ENCODE measurements at regions not wholly inside any gene's neighbourhood (a gene's known extent, or its start where the extent isn't known, plus 50 kb on each side); places are given as distances from the start of the nearest gene placed in this dataset.

DNA sequence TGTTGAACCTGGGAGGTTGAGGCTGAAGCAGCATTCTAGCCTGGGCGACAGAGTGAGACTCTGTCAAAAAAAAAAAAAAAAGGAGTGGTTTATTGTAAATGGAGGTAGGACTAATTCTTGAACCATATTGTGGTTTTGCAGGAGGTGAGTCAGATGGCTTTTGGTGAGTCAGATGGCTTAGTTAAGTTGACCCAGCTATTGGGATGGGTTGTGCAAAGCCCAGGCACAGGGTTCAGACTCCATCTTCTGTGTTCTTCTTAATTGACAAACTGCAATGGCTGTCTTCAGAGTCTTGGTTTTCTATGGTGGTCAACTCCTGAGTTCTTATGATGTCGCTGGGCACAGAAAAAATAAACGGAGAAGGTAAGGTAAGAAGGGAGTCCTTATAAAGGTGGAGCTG lies 182.7 kb downstream of the ADAMTS15 start:
- no peak overlapping the region for H3K4me3 Mint-ChIP-seq
- peaks cover 3% of the 10 kb centered on the region for H3K9me3 Mint-ChIP-seq
- no peaks in the 10 kb centered on the region for H3K27me3 Mint-ChIP-seq (ENCODE audit: low read depth)
- no peak overlapping the region for H3K27ac Mint-ChIP-seq
- TF ChIP-seq, protein P1, sequence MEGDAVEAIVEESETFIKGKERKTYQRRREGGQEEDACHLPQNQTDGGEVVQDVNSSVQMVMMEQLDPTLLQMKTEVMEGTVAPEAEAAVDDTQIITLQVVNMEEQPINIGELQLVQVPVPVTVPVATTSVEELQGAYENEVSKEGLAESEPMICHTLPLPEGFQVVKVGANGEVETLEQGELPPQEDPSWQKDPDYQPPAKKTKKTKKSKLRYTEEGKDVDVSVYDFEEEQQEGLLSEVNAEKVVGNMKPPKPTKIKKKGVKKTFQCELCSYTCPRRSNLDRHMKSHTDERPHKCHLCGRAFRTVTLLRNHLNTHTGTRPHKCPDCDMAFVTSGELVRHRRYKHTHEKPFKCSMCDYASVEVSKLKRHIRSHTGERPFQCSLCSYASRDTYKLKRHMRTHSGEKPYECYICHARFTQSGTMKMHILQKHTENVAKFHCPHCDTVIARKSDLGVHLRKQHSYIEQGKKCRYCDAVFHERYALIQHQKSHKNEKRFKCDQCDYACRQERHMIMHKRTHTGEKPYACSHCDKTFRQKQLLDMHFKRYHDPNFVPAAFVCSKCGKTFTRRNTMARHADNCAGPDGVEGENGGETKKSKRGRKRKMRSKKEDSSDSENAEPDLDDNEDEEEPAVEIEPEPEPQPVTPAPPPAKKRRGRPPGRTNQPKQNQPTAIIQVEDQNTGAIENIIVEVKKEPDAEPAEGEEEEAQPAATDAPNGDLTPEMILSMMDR (IDR thresholded peaks at IDR 0.05; ENCODE audit: unreplicated experiment in 3 of 3) = no peak
- no peaks in the 10 kb centered on the region for H3K36me3 Mint-ChIP-seq (ENCODE audit: low read depth)
- H3K4me1 Mint-ChIP-seq = peaks cover 26% of the 10 kb centered on the region

DNA sequence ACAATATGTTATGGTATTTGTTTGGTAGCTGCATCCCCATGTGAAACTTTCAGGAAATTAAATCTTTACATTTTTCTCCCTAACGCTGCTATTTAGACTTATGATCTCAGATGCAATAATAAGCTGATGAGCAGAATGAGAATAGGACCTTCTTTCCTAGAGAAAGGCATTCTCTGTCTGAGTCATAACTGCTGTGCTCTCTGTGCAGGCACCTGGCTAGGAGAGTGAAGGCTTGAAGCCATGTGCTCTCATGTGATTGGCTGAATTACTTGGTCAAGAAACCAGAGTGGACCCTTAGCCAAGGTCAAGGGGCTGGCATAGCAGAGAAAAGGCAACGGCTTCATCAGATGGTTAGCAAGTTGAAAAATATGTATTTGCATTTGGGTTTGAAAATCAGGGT lies 185.0 kb downstream of the ADAMTS15 start:
- Mint-ChIP-seq H3K27me3 (ENCODE audit: low read depth) (no peaks in the 10 kb centered on the region), H3K9me3 (peaks cover 3% of the 10 kb centered on the region), H3K4me3 (no peak overlapping the region), H3K36me3 (ENCODE audit: low read depth) (no peaks in the 10 kb centered on the region), H3K4me1 (peaks cover 47% of the 10 kb centered on the region), H3K27ac (peak overlapping the region in 2 of 3 experiments; percentile 74 to 88)
- TF ChIP-seq, protein P1 (IDR thresholded peaks at IDR 0.05; ENCODE audit: unreplicated experiment in 3 of 3) = no peak

DNA sequence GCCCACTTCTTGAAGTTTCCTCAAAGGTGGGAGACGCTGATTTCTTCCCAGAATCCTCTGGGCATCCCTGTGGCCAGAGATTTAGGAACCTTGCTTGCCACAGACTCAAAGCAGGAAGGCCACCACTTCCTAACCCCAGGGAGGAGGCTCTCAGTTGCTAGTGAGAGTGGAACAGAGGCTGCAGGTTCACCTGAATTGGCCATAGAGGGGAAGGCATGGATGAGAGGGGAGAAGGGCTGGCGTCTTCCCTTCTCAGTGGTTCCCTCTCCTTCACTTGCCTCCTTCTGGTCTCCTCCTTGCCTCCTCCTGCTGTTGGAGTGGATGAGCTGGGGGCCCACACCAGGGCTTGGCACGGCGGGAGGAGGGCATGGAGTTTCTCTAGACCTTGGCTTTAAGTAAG lies 185.7 kb downstream of the ADAMTS15 start:
- TF ChIP-seq, protein P1 (IDR thresholded peaks at IDR 0.05; ENCODE audit: unreplicated experiment in 3 of 3) = no peak
- Mint-ChIP-seq H3K4me3 (no peak overlapping the region), H3K27ac (peak overlapping the region in 2 of 3 experiments; percentile 74 to 88), H3K27me3 (ENCODE audit: low read depth) (no peaks in the 10 kb centered on the region), H3K36me3 (ENCODE audit: low read depth) (no peaks in the 10 kb centered on the region), H3K9me3 (peaks cover 3% of the 10 kb centered on the region), H3K4me1 (peaks cover 49% of the 10 kb centered on the region)

DNA sequence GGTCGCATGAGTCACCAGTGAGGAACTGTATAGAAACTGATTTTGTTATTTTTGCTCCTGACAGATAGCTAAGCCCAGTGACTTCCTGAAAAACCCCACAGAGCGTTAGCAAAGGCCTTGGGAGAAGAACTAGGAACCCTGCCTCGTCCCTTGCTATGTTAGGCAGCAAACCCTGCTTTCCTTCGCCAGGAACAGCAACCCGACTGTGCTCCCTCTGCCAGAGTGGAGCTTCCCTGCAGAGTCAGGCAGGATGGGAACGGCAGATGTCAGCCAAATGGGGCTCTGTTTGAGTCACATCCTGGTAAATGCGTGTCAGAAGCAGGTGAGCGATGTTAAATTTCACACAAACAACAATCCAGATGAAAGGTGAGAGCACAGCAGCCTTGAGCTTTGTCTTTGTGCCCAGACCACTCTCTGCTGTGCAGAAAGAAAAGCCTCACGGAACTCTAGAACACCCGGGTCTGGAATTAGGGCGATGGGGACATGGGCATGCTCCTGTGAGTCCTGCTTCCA lies 186.6 kb downstream of the ADAMTS15 start:
- TF ChIP-seq, protein P1 (IDR thresholded peaks at IDR 0.05; ENCODE audit: unreplicated experiment in 3 of 3) = no peak
- Mint-ChIP-seq H3K9me3 (peaks cover 3% of the 10 kb centered on the region), H3K4me1 (peaks cover 56% of the 10 kb centered on the region)

DNA sequence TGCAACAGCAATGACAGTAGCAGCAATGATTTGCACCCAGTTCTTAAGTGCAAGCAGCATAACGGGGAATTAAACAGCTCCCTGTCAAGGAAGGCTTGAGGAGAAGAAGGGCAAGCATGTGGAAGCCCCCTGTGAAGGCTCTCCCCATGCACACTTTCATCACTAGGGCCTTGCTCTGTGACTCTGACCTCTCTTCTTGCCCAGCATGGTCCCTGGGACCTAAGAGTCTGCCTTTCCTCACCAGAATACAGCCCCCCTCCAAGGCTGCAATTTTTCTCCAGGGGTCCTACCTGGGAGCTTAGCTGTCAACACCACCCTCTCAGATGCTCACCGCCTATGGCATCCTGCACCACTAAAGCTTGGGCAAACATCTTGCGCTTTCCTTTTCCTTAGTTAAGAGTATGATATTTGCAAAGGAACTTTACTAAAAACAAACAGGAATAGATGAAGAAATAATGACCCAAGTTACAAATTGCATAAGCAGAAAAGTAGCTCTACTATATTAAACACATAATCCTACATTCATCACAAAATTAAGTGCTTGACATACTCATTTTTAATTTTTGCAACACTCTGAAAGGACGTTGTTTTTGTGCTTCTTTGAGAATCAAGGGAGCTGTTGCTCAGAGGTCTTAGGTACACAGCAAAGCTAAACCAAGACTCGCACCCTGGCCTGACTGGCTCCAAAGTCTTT lies 187.6 kb downstream of the ADAMTS15 start:
- no peaks in the 10 kb centered on the region for H3K36me3 Mint-ChIP-seq (ENCODE audit: low read depth)
- peaks cover 3% of the 10 kb centered on the region for H3K9me3 Mint-ChIP-seq
- no peak overlapping the region for H3K4me3 Mint-ChIP-seq
- H3K27ac Mint-ChIP-seq = peak overlapping the region in 2 of 3 experiments; percentile 74 to 89
- no peaks in the 10 kb centered on the region for H3K27me3 Mint-ChIP-seq (ENCODE audit: low read depth)
- TF ChIP-seq, protein P1 (IDR thresholded peaks at IDR 0.05; ENCODE audit: unreplicated experiment in 3 of 3) = no peak
- H3K4me1 Mint-ChIP-seq = peaks cover 60% of the 10 kb centered on the region

More for the DNA sequence above, 186.6 kb downstream of the ADAMTS15 start:
- no peaks in the 10 kb centered on the region for H3K36me3 Mint-ChIP-seq (ENCODE audit: low read depth)
- H3K27ac Mint-ChIP-seq = peak overlapping the region in 2 of 3 experiments; percentile 74 to 75
- peak overlapping the region in 1 of 3 experiments; percentile 20 for H3K4me3 Mint-ChIP-seq
- no peaks in the 10 kb centered on the region for H3K27me3 Mint-ChIP-seq (ENCODE audit: low read depth)
